Tibial artery (tissue), 4 donors: ENCODE measurements at regions not wholly inside any gene's neighbourhood (a gene's known extent, or its start where the extent isn't known, plus 50 kb on each side); places are given as distances from the start of the nearest gene placed in this dataset.

Experiments used
- DNase-seq, 2 donors: peaks; one replicate each; pipeline ENCODE4 v3.0.0-alpha.2; 2019
- H3K27ac ChIP-seq, 2 donors: fragments of 200-600 bp; sonication (generic) in 1 of 2; 1 replicate in 1 of 2; 2 replicates in 1 of 2; pipeline ENCODE4 v1.5.1; 2018 to 2019; ENCODE audit warnings: mild to moderate bottlenecking in 1 of 2
- H3K27me3 ChIP-seq, 2 donors: fragments of 200-600 bp; sonication (generic) in 1 of 2; one replicate each; pipeline versions ENCODE4 v1.5.1 to v1.6.0; 2016 to 2019
- H3K36me3 ChIP-seq, 3 donors: fragments of 200-600 bp; sonication (generic) in 2 of 3; one replicate each; pipeline ENCODE4 v1.5.1; 2016 to 2019; ENCODE audit warnings: mild to moderate bottlenecking in 2 of 3
- H3K4me1 ChIP-seq, 4 donors: fragments of 200-600 bp; sonication (generic) in 2 of 4; 1 replicate in 3 of 4; 2 replicates in 1 of 4; pipeline ENCODE4 v1.5.1; 2016 to 2019
- H3K4me3 ChIP-seq, 2 donors: fragments of 200-600 bp; sonication (generic) in 1 of 2; 1 replicate in 1 of 2; 2 replicates in 1 of 2; pipeline ENCODE4 v1.5.1; 2018 to 2019; ENCODE audit warnings: mild to moderate bottlenecking in 2 of 2
- H3K9me3 ChIP-seq, 3 donors: fragments of 200-600 bp; sonication (generic) in 1 of 3; one replicate each; pipeline ENCODE4 v1.5.1; 2016 to 2019
- intact Hi-C: fragments of 100-400 bp; cut with DNase I; formaldehyde crosslinking; loops from one replicate; pipeline ENCODE4 v1.15.0; 2023; ENCODE audit warnings: low total_unique reads
- TF ChIP-seq, protein P1 (sequence below), 2 experiments: fragments of 200-600 bp in 1 of 2; fragments of 450-650 bp in 1 of 2; IDR thresholded peaks; one replicate each; pipeline ENCODE4 v1.5.1; 2017 to 2019; ENCODE audit warnings: antibody characterized with exemption in 2 of 2, mild to moderate bottlenecking in 1 of 2, moderate library complexity in 1 of 2

DNA sequence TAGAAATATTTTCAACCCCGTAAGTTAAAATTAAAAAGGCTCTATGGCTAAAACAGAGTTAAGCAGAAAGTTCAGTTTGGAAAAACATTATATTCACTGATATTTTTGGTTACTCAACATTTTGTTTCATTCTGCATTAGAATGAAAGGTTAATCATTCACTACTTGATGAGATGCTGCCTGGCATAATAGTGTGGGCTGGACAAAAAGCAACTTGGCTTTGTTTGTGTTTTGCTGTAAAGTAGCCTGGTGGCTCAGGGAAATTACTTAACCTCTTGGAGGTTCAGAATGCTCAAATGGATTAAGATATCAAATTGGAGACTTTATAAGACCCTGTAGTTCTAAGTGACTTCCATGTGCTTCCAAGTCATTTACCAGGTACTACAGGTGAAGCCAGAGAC is 367.4 kb upstream of the TRPC7 start:
- DNase-seq: no peak
- intact Hi-C loops: no loop called here
- Histone ChIP-seq H3K4me3 (no peak overlapping the region), H3K27ac (no peak overlapping the region), H3K9me3 (no peaks in the 10 kb centered on the region), H3K27me3 (no peaks in the 10 kb centered on the region), H3K4me1 (no peaks in the 10 kb centered on the region), H3K36me3 (no peaks in the 10 kb centered on the region)
- TF ChIP-seq, protein P1, sequence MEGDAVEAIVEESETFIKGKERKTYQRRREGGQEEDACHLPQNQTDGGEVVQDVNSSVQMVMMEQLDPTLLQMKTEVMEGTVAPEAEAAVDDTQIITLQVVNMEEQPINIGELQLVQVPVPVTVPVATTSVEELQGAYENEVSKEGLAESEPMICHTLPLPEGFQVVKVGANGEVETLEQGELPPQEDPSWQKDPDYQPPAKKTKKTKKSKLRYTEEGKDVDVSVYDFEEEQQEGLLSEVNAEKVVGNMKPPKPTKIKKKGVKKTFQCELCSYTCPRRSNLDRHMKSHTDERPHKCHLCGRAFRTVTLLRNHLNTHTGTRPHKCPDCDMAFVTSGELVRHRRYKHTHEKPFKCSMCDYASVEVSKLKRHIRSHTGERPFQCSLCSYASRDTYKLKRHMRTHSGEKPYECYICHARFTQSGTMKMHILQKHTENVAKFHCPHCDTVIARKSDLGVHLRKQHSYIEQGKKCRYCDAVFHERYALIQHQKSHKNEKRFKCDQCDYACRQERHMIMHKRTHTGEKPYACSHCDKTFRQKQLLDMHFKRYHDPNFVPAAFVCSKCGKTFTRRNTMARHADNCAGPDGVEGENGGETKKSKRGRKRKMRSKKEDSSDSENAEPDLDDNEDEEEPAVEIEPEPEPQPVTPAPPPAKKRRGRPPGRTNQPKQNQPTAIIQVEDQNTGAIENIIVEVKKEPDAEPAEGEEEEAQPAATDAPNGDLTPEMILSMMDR (IDR thresholded peaks at IDR 0.05): no peak

GRCh38 chr5:136731241-136731900 is 366.0 kb upstream of the TRPC7 start:
- no peaks in the 10 kb centered on the region for H3K27me3 ChIP-seq
- H3K4me3 ChIP-seq: no peak overlapping the region
- H3K4me1 ChIP-seq: no peaks in the 10 kb centered on the region
- H3K36me3 ChIP-seq: no peaks in the 10 kb centered on the region
- DNase-seq: no peak
- TF ChIP-seq, protein P1 (IDR thresholded peaks at IDR 0.05): no peak
- intact Hi-C loops: no loop called here
- no peaks in the 10 kb centered on the region for H3K9me3 ChIP-seq
- no peak overlapping the region for H3K27ac ChIP-seq

GRCh38 chr5:136730426-136730825 is 365.1 kb upstream of the TRPC7 start:
- DNase-seq: no peak
- Histone ChIP-seq H3K4me1 (no peaks in the 10 kb centered on the region), H3K27ac (no peak overlapping the region), H3K4me3 (no peak overlapping the region), H3K36me3 (no peaks in the 10 kb centered on the region), H3K27me3 (no peaks in the 10 kb centered on the region), H3K9me3 (no peaks in the 10 kb centered on the region)
- TF ChIP-seq, protein P1 (IDR thresholded peaks at IDR 0.05): no peak
- intact Hi-C loops: no loop called here

DNA sequence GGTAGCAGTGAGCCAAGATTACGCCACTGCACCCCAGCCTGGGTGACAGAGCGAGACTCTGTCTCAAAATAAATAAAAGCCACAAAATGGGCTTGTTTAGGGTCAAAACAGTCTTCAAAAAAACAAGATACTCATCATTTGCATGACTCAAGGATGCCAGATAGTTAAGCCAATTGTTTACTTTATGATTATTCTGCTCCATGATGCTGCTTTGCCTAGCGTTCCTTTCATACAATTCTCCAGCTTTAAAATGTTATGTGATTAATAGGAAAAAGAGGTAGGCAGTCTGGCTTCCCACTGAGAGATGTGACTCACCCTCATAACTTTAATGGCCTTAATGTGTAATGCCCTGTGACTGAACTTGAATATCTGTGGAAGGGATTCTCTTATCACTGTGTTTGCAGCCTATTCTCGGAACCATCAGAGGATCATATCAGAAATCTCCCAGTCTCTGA is 364.6 kb upstream of the TRPC7 start:
- no peaks in the 10 kb centered on the region for H3K4me1 ChIP-seq
- H3K36me3 ChIP-seq: no peaks in the 10 kb centered on the region
- no peaks in the 10 kb centered on the region for H3K27me3 ChIP-seq
- TF ChIP-seq, protein P1 (IDR thresholded peaks at IDR 0.05): no peak
- intact Hi-C loops: no loop called here
- no peak for DNase-seq
- no peak overlapping the region for H3K4me3 ChIP-seq
- H3K27ac ChIP-seq: no peak overlapping the region
- no peaks in the 10 kb centered on the region for H3K9me3 ChIP-seq

- no peak for DNase-seq
- H3K27ac ChIP-seq: no peak overlapping the region
- no peak overlapping the region for H3K4me3 ChIP-seq
- no peaks in the 10 kb centered on the region for H3K9me3 ChIP-seq
- intact Hi-C loops: no loop called here
- TF ChIP-seq, protein P1 (IDR thresholded peaks at IDR 0.05): no peak
- H3K4me1 ChIP-seq: no peaks in the 10 kb centered on the region
- no peaks in the 10 kb centered on the region for H3K36me3 ChIP-seq
- no peaks in the 10 kb centered on the region for H3K27me3 ChIP-seq
These were observed 361.2 kb upstream of the TRPC7 start for GRCh38 chr5:136726506-136726905.

DNA sequence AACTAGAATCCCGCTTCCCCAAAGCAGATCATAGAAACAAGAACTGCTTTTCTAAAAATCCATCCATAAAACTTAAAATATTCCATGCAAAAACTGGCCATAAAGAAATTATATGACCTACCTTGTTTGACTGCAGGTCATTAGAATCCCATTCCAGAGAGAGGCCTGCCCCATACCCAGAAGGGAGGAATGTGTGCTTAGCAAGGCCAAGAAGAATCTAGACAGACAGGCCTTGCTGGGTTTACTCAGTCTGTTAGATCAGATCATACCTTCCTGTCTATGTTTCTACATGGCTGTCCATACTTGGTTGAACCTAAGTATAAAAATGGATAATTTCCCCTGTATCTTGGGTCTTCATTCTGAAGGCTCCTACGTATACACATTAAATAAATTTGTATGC is 358.8 kb upstream of the TRPC7 start:
- Histone ChIP-seq H3K27ac (no peak overlapping the region), H3K9me3 (no peaks in the 10 kb centered on the region), H3K27me3 (no peaks in the 10 kb centered on the region), H3K4me3 (no peak overlapping the region), H3K4me1 (no peaks in the 10 kb centered on the region), H3K36me3 (no peaks in the 10 kb centered on the region)
- intact Hi-C loops: no loop called here
- TF ChIP-seq, protein P1 (IDR thresholded peaks at IDR 0.05): no peak
- no peak for DNase-seq
